Kidney glomerular epithelial cell (primary cell): ENCODE measurements at regions not wholly inside any gene's neighbourhood (a gene's known extent, or its start where the extent isn't known, plus 50 kb on each side); places are given as distances from the start of the nearest gene placed in this dataset.
A peak's percentile ranks its signal among the peaks of the same experiment; 100 is the strongest.
"Not testable (repeated sequence)": the region's sequence is repeated elsewhere in the genome, so short reads cannot be mapped to it uniquely, and the experiment has no call there.

Experiments
- DNase-seq: peaks from one replicate; lab custom pipeline; 2025; lab: John Stamatoyannopoulos, UW

GRCh38 chr9:97103613-97104383 lies 64.9 kb upstream of the CTSV start:
- DNase-seq = not testable (repeated sequence)

DNA sequence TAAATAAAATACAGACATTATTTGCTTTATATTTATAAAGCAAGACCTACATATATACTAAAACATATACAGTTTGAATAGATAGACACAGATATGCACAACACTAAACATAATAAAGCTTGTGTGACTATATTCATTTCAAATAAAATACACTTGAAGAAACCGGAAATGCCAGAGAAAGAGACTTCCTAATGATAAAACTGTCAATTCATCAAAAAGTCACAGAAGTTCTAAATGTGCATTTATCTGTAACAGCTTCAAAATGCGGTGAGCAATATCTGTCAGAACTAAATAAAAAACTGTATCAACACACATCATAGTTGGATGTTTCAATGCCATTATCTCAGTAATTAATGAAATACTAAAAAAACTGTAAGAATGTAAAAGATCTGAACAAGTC lies 60.6 kb upstream of the CTSV start:
- not testable (repeated sequence) for DNase-seq

DNA sequence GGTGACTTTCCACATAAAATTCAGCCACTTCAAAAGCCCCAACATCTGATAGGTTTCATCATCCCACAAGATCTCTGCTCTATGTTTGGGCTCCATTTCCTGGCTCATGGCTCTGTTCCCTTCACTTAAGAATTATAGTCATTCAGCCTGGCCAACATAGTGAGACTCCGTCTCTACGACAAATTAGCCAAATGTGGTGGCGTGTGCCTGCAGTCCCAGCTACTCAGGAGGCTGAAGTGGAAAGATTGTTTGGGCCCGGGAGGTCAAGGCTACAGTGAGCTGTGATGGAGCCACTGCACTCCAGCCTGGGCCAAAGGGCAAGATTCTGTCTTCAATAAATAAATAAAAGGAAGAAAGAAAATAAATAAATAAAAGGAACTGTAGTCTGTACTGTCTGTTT lies 57.9 kb upstream of the CTSV start:
- DNase-seq = no peak

DNA sequence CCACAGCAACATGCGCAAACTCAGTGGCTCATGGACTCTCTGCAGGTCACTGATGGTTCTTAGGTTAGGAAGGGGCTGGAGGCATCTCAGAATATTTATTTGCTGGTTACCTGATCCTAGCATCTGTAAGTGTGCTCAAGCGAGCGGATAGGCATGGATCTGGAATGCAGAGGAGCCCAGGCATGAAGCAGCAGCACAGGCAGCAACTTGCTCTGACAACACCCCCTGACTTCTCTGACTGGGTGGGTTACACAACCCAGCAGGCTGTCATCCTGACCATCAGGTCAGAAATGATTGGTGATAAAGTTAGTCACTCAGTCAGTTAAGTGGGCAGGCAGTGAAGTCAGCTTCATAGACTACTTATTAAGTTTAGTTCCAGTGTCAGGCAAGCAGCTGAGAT lies 50.4 kb upstream of the CTSV start:
- DNase-seq = peak; percentile 71
